NCI-H748 treated with DMSO at 0.1 percent for 48 hours (cell line): ENCODE measurements at regions not wholly inside any gene's neighbourhood (a gene's known extent, or its start where the extent isn't known, plus 50 kb on each side); places are given as distances from the start of the nearest gene placed in this dataset.
A peak's percentile ranks its signal among the peaks of the same experiment; 100 is the strongest.

Source experiments
- DNase-seq: peaks from one replicate; lab custom pipeline; 2025; lab: John Stamatoyannopoulos, UW

DNA sequence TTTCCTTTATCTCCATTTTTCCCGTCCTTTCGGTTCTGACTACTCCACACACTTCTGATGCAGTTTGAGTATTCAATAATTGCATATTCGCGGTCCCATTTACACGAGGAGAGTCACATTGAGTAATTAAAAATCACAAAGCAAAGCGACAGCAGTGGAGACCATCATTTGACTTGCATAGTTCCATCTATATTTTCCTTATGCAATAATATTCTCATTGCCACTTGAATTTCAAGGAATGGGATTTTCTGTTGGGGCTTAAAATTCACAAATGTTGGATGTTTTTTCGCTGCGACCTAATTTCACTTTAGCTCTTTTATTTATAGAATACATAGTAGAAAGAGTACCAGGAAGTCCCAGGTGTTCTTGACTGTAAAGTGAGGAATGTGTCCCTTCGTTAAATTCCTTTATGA, 186.8 kb downstream of the ZEB2 start:
- DNase-seq = no peak

- peak; percentile 38 for DNase-seq
Measured at GRCh38 chr2:144332356-144333142, 187.4 kb downstream of the ZEB2 start.

DNA sequence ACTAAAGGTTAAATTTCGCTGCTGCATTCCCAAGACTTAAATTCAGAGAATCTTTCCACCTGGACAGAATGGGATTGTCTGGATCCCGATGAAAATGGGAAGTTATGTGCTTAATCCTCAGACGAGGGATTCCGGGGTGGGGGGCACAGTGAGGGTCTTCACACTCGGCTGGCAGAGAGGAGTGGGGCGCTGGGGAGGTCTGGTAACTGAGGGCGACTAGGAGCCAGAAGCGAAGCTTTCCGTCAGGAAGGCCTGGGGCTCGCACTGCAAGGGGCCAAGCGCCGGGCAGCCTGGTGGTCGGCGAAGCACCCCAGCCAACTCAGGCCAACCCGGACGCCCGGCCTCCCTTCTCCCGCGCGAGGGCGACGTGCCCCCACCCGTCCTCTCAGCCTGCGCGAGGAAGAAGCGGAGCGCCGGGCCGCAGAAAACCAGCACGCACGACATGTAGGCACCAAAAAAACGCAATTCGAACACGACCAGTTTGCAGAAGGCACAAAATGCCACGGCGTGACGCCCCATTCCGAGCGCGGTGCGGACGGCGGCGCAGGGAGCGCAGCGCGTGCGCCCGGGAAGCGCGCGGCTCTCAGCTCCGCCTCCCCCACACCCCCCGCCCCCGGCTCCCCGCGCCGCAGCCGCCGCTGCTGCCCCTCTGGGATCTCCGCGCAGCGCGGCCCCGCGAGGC, 188.1 kb downstream of the ZEB2 start:
- no peak for DNase-seq

- DNase-seq = no peak
Measured at GRCh38 chr2:144330951-144331673, 188.8 kb downstream of the ZEB2 start.

GRCh38 chr2:144329472-144329871, 190.4 kb downstream of the ZEB2 start:
- DNase-seq = no peak

DNA sequence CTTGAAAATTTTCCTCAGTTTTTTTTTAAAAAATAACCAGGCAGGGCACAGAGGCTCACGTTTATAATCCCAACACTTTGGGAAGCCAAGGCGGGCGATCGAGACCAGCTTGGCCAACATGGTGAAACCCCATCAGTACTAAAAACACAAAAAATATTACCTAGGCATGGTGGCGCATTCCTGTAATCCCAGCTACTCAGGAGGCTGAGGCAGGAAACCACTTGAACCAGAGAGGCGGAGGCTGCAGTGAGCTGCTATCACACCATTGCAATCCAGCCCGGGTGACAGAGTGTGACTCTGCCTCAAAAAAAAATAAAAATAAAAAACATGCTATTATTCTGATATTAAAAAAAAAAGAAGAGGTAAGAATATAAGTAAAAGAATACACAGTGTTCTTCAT, 191.0 kb downstream of the ZEB2 start:
- no peak for DNase-seq

DNA sequence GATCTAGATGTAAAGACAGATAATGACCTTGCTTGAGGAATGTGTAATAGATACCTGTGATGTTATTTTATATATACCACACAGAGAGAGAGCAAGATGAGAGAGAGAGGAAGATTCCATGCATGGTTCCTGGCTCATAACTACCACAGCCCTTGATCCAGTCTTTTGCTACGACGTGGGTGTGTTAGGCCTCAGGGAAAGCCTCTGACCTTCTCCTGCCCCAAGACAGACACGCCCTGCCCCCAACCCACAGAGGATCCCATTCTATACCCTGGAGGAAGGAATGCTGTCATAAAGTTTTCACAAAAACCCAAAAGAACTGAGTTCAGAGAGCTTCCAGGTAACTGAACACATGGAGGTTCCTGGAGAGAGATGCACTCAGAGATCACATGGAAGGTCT, 193.1 kb downstream of the ZEB2 start:
- DNase-seq = no peak

DNA sequence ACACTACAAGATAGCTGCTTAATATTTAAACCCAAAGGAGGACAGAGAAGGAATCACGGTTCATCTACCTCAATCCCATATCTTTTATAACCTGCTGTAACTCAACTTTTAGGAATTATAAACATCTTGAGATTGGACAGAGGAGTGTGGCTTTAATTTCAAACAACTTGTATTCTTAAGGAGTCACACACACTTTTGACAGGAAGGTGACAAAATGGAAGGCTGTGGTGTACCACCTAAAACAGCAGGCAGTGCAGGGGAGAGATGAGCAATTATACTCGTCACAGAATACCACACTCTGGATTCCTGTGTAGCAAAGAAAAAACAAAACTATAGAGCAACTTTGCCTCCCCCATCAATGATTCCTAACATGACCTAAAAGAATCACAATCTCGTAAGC, 194.8 kb downstream of the ZEB2 start:
- no peak for DNase-seq

GRCh38 chr2:144324446-144325045, 195.4 kb downstream of the ZEB2 start:
- no peak for DNase-seq

GRCh38 chr2:144323946-144324345, 196.0 kb downstream of the ZEB2 start:
- no peak for DNase-seq

- no peak for DNase-seq
Measured at GRCh38 chr2:144322379-144322778, 197.5 kb downstream of the ZEB2 start.

DNA sequence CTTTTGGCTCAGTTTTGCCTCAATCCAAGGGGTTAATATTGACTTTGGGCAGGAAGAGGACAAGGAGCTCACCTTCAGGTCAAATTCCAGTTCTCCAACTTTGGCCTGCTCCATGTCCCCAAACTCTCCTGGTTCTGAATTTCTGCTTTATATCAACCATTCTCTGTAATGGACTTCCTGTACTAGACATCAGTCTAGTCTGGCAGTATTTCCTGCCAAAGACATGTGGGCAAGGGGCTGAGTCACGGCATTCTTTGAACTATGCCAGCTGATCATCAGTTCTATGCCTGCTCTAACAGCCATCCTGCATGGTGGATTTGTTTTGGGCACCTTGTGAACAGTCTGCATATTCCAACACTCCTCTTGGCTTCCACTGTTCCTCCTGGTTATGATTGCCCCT, 199.4 kb downstream of the ZEB2 start:
- DNase-seq = no peak

GRCh38 chr2:144317071-144317738, 202.7 kb downstream of the ZEB2 start:
- DNase-seq = no peak

- no peak for DNase-seq
Measured at GRCh38 chr2:144310889-144311608, 208.9 kb downstream of the ZEB2 start.

GRCh38 chr2:144310484-144310883, 209.4 kb downstream of the ZEB2 start:
- DNase-seq = no peak

DNA sequence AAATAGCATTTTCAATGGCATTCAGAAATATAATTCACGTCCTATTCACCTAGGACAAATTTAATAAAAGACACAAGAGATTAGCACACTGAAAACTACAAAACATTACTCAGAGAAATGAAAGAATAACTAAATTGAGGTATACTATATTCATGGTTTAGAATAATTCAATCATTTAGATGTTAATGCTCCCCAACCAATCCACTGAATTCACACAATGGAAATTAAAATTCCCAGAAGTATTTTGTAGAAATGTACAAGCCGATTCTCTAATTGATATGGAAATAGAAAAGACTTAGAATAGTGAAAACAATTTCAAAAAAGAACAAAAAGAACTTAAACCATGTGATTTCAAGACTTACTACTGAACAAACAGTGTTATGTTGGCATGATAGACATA, 212.2 kb downstream of the ZEB2 start:
- no peak for DNase-seq

- DNase-seq = no peak
Measured at GRCh38 chr2:144304202-144304601, 215.7 kb downstream of the ZEB2 start.

DNA sequence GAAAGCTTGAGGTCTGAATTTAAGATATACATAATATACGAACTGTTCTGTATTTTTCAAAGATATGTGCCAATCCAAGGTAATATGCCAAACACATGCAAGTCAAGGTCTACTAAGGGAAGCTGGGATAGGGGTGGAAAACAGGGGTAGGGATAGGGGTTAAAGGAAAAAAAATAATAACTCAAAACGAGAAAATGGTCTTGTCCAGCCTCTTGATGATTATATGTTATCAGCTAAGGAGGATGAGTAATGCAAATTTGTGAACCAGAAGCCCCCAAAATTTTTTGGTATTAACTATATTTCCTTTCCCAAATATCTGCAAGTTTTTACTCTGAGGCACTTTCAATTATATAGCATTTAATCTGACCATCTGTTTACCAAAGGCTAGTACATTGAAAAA, 219.3 kb downstream of the ZEB2 start:
- no peak for DNase-seq

GRCh38 chr2:144290276-144290675, 229.6 kb downstream of the ZEB2 start:
- DNase-seq = no peak

GRCh38 chr2:144288438-144288837, 231.5 kb downstream of the ZEB2 start:
- no peak for DNase-seq

- DNase-seq = no peak
Measured at GRCh38 chr2:144285324-144285723, 234.6 kb downstream of the ZEB2 start.
